ENCODE measurements at regions not wholly inside any gene's neighbourhood (a gene's known extent, or its start where the extent isn't known, plus 50 kb on each side); places are given as distances from the start of the nearest gene placed in this dataset.

- no peak for TF ChIP-seq STAT1 (IDR thresholded peaks at IDR 0.05; ENCODE audit: unreplicated experiment)
These were observed 77.0 kb upstream of the PLSCR5 start (continued) for GRCh38 chr3:146682171-146682570.

DNA sequence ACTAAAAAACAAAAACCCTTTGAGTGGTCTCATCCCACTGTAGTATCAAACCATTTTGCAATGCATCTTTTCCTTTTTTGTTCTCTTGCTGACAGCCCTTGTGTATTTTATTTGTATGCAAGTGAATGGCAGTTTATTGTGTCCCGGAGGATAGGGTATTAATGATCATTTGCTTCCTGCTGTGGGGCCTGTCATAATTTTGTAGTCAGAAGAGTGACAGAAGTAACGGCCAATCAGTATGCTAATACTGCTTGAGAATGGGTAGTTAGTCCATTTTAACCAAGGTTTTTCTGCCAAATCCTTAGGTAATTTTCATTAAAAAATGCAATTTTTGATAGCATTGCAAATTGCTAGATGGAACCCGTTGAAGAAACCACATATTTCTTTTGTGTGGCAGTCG lies 75.5 kb upstream of the PLSCR5 start:
- Histone ChIP-seq H3K27ac (ENCODE audit: low read depth) (no peak overlapping the region), H3K4me3 (no peak overlapping the region), H3K4me2 (no peak overlapping the region), H2AFZ (no peak overlapping the region), H3K27me3 (ENCODE audit: insufficient read depth) (no peaks in the 10 kb centered on the region), H3F3A (replicated peaks; ENCODE audit: low read depth) (no peaks in the 10 kb centered on the region), H3K36me3 (ENCODE audit: insufficient read depth) (no peaks in the 10 kb centered on the region), H3K4me1 (ENCODE audit: insufficient read depth) (no peaks in the 10 kb centered on the region), H3K79me2 (replicated peaks; ENCODE audit: insufficient read depth) (no peaks in the 10 kb centered on the region), H3K9me2 (ENCODE audit: insufficient read depth) (no peaks in the 10 kb centered on the region), H4K20me1 (replicated peaks; ENCODE audit: insufficient read depth) (no peaks in the 10 kb centered on the region)
- DNase-seq (ENCODE audit: low spot score) (no peak), ATAC-seq (no peak)
- TF ChIP-seq ZNF114 (CRISPR knock-in tag; IDR thresholded peaks at IDR 0.05) (no peak), JUNB (IDR thresholded peaks at IDR 0.05; ENCODE audit: unreplicated experiment) (no peak), REST (IDR thresholded peaks at IDR 0.05; ENCODE audit: unreplicated experiment) (no peak), EZH2 (IDR thresholded peaks at IDR 0.05; ENCODE audit: low read depth, unreplicated experiment) (no peak), EZH2phosphoT487 (IDR thresholded peaks at IDR 0.05; ENCODE audit: unreplicated experiment) (no peak), ZNF331 (CRISPR knock-in tag; IDR thresholded peaks at IDR 0.05; ENCODE audit: low read depth) (no peak), STAT1 (IDR thresholded peaks at IDR 0.05; ENCODE audit: unreplicated experiment) (no peak), CTCF (conservative IDR thresholded peaks at IDR 0.05; ENCODE audit: low read depth in 2 of 2) (no peak), ZNF462 (CRISPR knock-in tag; IDR thresholded peaks at IDR 0.05) (no peak), NANOG (IDR thresholded peaks at IDR 0.05; ENCODE audit: borderline replicate concordance) (no peak), POLR2AphosphoS5 (IDR thresholded peaks at IDR 0.05; ENCODE audit: low read depth) (no peak), CREB1 (CRISPR knock-in tag; IDR thresholded peaks at IDR 0.05; ENCODE audit: low read depth) (no peak)
- TF ChIP-seq, protein P1, sequence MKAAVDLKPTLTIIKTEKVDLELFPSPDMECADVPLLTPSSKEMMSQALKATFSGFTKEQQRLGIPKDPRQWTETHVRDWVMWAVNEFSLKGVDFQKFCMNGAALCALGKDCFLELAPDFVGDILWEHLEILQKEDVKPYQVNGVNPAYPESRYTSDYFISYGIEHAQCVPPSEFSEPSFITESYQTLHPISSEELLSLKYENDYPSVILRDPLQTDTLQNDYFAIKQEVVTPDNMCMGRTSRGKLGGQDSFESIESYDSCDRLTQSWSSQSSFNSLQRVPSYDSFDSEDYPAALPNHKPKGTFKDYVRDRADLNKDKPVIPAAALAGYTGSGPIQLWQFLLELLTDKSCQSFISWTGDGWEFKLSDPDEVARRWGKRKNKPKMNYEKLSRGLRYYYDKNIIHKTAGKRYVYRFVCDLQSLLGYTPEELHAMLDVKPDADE (IDR thresholded peaks at IDR 0.05): no peak
- H3K9me3 Mint-ChIP-seq: no peaks in the 10 kb centered on the region; the same call in 2 of the 3 replicates
- H3K27me3 Mint-ChIP-seq (ENCODE audit: insufficient read depth, low read depth, poor library complexity): no peaks in the 10 kb centered on the region
- peaks cover 5% of the 10 kb centered on the region; the same call in 1 of the 3 replicates for H3K4me1 Mint-ChIP-seq
- H3K36me3 Mint-ChIP-seq (ENCODE audit: low read depth): no peaks in the 10 kb centered on the region
- H3K4me3 Mint-ChIP-seq: no peak overlapping the region
- no peak overlapping the region for H3K27ac Mint-ChIP-seq
